BLaER1 treated with 17β-estradiol and CSF1 and Interleukin-3, amounts not matched to agents 10 nM and 100 nM (cell line): ENCODE measurements at regions not wholly inside any gene's neighbourhood (a gene's known extent, or its start where the extent isn't known, plus 50 kb on each side); places are given as distances from the start of the nearest gene placed in this dataset.

Experiments
- H3K27ac ChIP-seq, 11 experiments: shearing (Covaris generic); formaldehyde crosslinking; 2 replicates each; pipeline ENCODE4 v1.8.1; 2022
- H3K27me3 ChIP-seq, 11 experiments: shearing (Covaris generic); formaldehyde crosslinking; 2 replicates each; pipeline ENCODE4 v1.8.1; 2022
- H3K36me3 ChIP-seq, 11 experiments: shearing (Covaris generic); formaldehyde crosslinking; 2 replicates each; pipeline ENCODE4 v1.8.1; 2022
- H3K4me1 ChIP-seq, 10 experiments: shearing (Covaris generic); formaldehyde crosslinking; 2 replicates each; pipeline ENCODE4 v1.8.1; 2022
- H3K4me2 ChIP-seq, 11 experiments: shearing (Covaris generic); formaldehyde crosslinking; 2 replicates each; pipeline ENCODE4 v1.8.1; 2022
- H3K4me3 ChIP-seq, 10 experiments: shearing (Covaris generic); formaldehyde crosslinking; 2 replicates each; pipeline ENCODE4 v1.8.1; 2022
- H3K9ac ChIP-seq, 11 experiments: shearing (Covaris generic); formaldehyde crosslinking; 2 replicates each; pipeline ENCODE4 v1.8.1; 2022
- H3K9me3 ChIP-seq, 11 experiments: shearing (Covaris generic); formaldehyde crosslinking; replicated peaks in 1 of 11; 2 replicates each; pipeline ENCODE4 v1.8.1; 2022
- H4K20me1 ChIP-seq, 11 experiments: shearing (Covaris generic); formaldehyde crosslinking; 2 replicates each; pipeline ENCODE4 v1.8.1; 2022
- Cebpa-rat ChIP-seq, 11 experiments: shearing (Covaris generic); IDR thresholded peaks; 2 replicates each; pipeline ENCODE4 v1.8.1; 2022

DNA sequence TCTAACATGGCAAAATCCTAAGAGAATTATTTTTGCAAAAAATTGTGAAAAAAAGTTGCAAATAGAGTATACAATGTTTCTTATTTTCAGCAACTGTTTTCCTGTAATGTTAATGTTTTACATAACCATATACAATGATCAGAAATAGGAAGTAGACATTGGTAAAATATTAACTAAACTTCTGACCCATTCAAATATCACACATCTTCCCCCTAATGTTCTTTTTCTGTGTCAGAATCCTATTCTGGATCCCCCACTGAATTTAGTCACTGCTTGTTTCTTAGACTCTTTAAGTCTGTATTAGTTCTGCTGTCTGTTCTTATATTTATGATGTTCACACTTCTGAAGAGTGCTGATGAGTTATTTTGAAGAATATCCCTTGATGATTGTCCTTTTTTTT, 62.0 kb downstream of the HFE start:
- no peak overlapping the region for H3K4me2 ChIP-seq
- peaks cover 0 to 5% (median 0%) of the 10 kb centered on the region in 10 experiments; a peak in 4 of 20 replicates for H3K4me1 ChIP-seq
- H3K27me3 ChIP-seq = no peaks in the 10 kb centered on the region
- no peaks in the 10 kb centered on the region; a peak in 1 of 22 replicates for H4K20me1 ChIP-seq
- peaks cover 0 to 11% (median 0%) of the 10 kb centered on the region in 11 experiments; a peak in 5 of 22 replicates for H3K9me3 ChIP-seq
- TF ChIP-seq Cebpa-rat (IDR thresholded peaks at IDR 0.05) = no peak
- no peak overlapping the region for H3K9ac ChIP-seq
- no peak overlapping the region for H3K4me3 ChIP-seq
- H3K36me3 ChIP-seq = no peaks in the 10 kb centered on the region
- H3K27ac ChIP-seq = no peak overlapping the region

DNA sequence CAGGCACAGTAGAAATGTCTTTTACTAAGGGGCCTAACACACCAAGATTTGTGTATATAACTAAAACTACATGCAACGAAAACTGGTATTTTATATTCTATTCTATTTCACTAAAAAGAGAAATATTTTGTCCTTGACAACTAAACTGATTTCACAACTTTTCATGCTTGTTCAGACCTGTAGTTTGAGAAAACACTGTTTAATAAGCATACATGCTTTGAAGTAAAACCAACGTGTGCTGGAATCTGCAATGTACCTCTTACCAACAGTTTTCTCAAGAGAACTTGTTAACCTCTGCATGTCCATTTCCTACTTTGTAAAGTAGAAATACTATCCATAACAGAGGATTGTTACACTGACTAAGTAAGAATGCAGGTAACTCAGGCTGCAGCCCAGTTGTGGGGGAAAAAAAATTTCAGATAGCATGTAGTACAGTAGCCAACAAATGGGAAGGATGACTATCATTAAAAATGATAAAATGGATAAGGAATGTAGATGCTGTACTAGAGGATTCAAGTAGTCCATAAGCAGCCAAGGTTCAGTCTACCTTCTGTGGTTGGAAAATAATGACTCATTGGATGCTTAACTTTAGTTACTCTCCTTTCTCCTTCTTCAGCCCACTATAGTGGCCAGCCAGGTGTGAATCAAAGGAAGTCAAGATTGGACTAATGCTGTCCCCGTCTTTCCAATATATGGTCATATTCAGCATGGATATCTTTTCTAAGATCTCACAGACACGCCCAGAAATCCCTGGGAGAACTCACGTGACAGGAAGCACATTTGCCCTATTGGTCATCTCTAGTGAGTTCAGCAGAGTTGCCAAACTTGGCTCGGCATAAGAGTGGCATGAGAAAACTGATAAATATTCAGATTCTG, 65.2 kb downstream of the HFE start:
- Histone ChIP-seq H3K27me3 (no peaks in the 10 kb centered on the region), H3K4me3 (no peak overlapping the region), H3K9ac (no peak overlapping the region), H3K4me1 (peaks cover 6 to 16% (median 8%) of the 10 kb centered on the region in 10 experiments; a peak in 15 of 20 replicates), H3K4me2 (no peak overlapping the region), H3K36me3 (no peaks in the 10 kb centered on the region), H3K9me3 (peaks cover 0 to 11% (median 0%) of the 10 kb centered on the region in 11 experiments; a peak in 3 of 22 replicates), H4K20me1 (peaks cover 7 to 13% (median 11%) of the 10 kb centered on the region in 11 experiments; a peak in 15 of 22 replicates), H3K27ac (no peak overlapping the region)
- no peak for TF ChIP-seq Cebpa-rat (IDR thresholded peaks at IDR 0.05)

DNA sequence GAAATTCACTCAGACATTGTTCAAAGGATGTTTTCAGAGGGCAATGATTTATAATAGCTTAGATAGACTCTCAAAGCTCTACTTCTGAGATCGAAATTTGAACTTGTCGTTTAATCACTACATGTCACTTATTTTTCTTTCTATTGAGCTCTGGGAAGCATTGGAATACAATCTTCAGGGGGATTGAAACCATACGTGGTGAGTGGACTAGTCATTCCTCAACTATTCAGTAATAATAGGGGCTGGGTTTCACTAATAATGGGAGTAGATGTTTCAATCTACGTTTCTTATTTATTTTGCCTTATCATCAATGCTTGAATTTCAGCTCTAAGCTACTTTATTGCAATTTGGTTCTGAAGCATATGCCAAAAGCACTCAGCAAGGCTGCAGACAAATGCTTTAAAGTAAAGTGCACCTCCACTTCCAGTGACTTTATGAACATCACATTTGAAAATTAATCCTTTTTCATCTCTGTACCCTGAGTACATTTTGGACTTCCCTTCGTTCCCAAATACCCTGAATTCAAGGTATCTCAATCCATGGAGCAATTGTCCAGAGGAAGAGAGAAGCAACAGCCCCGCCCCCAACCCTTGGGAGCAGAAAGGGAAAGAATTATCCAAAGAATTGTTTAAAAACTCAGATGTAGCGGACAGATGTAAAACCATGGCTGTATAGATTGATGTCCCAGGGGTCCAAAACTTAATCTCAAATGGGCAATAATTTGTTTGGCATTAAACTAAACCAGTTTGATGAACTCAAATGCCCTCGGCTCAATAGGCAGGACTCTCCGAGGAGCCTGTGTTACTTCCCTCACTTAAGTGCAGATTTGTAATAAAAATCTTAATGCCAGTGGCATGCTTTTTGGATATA, 68.1 kb downstream of the HFE start:
- Histone ChIP-seq H3K27me3 (no peaks in the 10 kb centered on the region), H3K4me3 (peak overlapping the region; percentile 66 to 87 (median 77)), H3K9me3 (peaks cover 0 to 4% (median 0%) of the 10 kb centered on the region in 11 experiments; a peak in 3 of 22 replicates), H3K36me3 (no peaks in the 10 kb centered on the region), H3K4me2 (peak overlapping the region; percentile 78 to 96 (median 89)), H3K27ac (peak overlapping the region; percentile 91 to 98 (median 93)), H4K20me1 (peaks cover 13 to 37% (median 30%) of the 10 kb centered on the region in 11 experiments; a peak in 18 of 22 replicates), H3K9ac (peak overlapping the region; percentile 90 to 99 (median 95)), H3K4me1 (peaks cover 12 to 27% (median 15%) of the 10 kb centered on the region in 10 experiments)
- no peak for TF ChIP-seq Cebpa-rat (IDR thresholded peaks at IDR 0.05)

- no peaks in the 10 kb centered on the region for H3K9me3 ChIP-seq
- H3K27me3 ChIP-seq = no peaks in the 10 kb centered on the region
- peaks cover 22 to 36% (median 25%) of the 10 kb centered on the region in 10 experiments for H3K4me1 ChIP-seq
- H3K4me3 ChIP-seq = peak overlapping the region; percentile 66 to 87 (median 77)
- peak overlapping the region; percentile 90 to 99 (median 95) for H3K9ac ChIP-seq
- H3K27ac ChIP-seq = peak overlapping the region; percentile 91 to 98 (median 93)
- TF ChIP-seq Cebpa-rat (IDR thresholded peaks at IDR 0.05) = no peak
- peak overlapping the region; percentile 78 to 96 (median 89) for H3K4me2 ChIP-seq
- H3K36me3 ChIP-seq = no peaks in the 10 kb centered on the region
- H4K20me1 ChIP-seq = peaks cover 13 to 46% (median 31%) of the 10 kb centered on the region in 11 experiments; a peak in 18 of 22 replicates
These were observed 69.0 kb downstream of the HFE start for GRCh38 chr6:26156105-26156849.

- H3K4me1 ChIP-seq = peaks cover 23 to 41% (median 29%) of the 10 kb centered on the region in 10 experiments
- TF ChIP-seq Cebpa-rat (IDR thresholded peaks at IDR 0.05) = no peak
These were observed 69.6 kb downstream of the HFE start for GRCh38 chr6:26156850-26157250.

GRCh38 chr6:26157251-26158075, 70.2 kb downstream of the HFE start:
- Histone ChIP-seq H3K27me3 (no peaks in the 10 kb centered on the region), H3K27ac (peak overlapping the region; percentile 91 to 98 (median 93)), H3K9me3 (no peaks in the 10 kb centered on the region), H3K36me3 (peaks cover 0 to 2% (median 0%) of the 10 kb centered on the region in 11 experiments; a peak in 4 of 22 replicates), H3K9ac (peak overlapping the region; percentile 90 to 99 (median 95)), H3K4me2 (peak overlapping the region; percentile 78 to 96 (median 89)), H4K20me1 (peaks cover 13 to 58% (median 33%) of the 10 kb centered on the region in 11 experiments; a peak in 18 of 22 replicates), H3K4me1 (peaks cover 25 to 46% (median 32%) of the 10 kb centered on the region in 10 experiments), H3K4me3 (peak overlapping the region; percentile 74 to 87 (median 78))
- no peak for TF ChIP-seq Cebpa-rat (IDR thresholded peaks at IDR 0.05)

More at GRCh38 chr6:26156850-26157250, 69.6 kb downstream of the HFE start:
- Histone ChIP-seq H3K4me2 (peak overlapping the region; percentile 78 to 96 (median 89)), H3K4me3 (peak overlapping the region; percentile 66 to 87 (median 77)), H3K36me3 (no peaks in the 10 kb centered on the region), H3K9me3 (no peaks in the 10 kb centered on the region), H3K9ac (peak overlapping the region; percentile 90 to 99 (median 95)), H3K27ac (peak overlapping the region; percentile 91 to 98 (median 93)), H3K27me3 (no peaks in the 10 kb centered on the region), H4K20me1 (peaks cover 13 to 52% (median 33%) of the 10 kb centered on the region in 11 experiments; a peak in 18 of 22 replicates)

DNA sequence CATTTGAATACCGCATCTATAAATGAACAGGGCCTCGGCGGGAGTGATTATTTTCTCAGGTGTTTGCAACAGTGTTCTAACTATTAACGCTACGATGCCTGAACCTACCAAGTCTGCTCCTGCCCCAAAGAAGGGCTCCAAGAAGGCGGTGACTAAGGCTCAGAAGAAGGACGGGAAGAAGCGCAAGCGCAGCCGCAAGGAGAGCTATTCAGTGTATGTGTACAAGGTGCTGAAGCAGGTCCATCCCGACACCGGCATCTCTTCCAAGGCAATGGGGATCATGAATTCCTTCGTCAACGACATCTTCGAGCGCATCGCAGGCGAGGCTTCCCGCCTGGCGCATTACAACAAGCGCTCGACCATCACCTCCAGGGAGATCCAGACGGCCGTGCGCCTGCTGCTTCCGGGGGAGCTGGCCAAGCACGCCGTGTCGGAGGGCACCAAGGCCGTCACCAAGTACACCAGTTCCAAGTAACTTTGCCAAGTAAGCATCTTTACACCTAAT, 70.9 kb downstream of the HFE start:
- peaks cover 13 to 65% (median 33%) of the 10 kb centered on the region in 11 experiments; a peak in 18 of 22 replicates for H4K20me1 ChIP-seq
- peaks cover 0 to 9% (median 2%) of the 10 kb centered on the region in 11 experiments; a peak in 14 of 22 replicates for H3K36me3 ChIP-seq

More for the DNA sequence above, 70.9 kb downstream of the HFE start:
- H3K27ac ChIP-seq = peak overlapping the region; percentile 51 to 98 (median 91); a peak in 21 of 22 replicates
- H3K9ac ChIP-seq = peak overlapping the region; percentile 83 to 99 (median 95)
- H3K27me3 ChIP-seq = no peaks in the 10 kb centered on the region
- H3K4me1 ChIP-seq = peaks cover 26 to 47% (median 34%) of the 10 kb centered on the region in 10 experiments
- TF ChIP-seq Cebpa-rat (IDR thresholded peaks at IDR 0.05) = no peak
- peak overlapping the region; percentile 74 to 83 (median 78) for H3K4me3 ChIP-seq
- H3K9me3 ChIP-seq = no peaks in the 10 kb centered on the region
- H3K4me2 ChIP-seq = peak overlapping the region; percentile 83 to 96 (median 91)
